ENCODE measurements at regions not wholly inside any gene's neighbourhood (a gene's known extent, or its start where the extent isn't known, plus 50 kb on each side); places are given as distances from the start of the nearest gene placed in this dataset.

DNA sequence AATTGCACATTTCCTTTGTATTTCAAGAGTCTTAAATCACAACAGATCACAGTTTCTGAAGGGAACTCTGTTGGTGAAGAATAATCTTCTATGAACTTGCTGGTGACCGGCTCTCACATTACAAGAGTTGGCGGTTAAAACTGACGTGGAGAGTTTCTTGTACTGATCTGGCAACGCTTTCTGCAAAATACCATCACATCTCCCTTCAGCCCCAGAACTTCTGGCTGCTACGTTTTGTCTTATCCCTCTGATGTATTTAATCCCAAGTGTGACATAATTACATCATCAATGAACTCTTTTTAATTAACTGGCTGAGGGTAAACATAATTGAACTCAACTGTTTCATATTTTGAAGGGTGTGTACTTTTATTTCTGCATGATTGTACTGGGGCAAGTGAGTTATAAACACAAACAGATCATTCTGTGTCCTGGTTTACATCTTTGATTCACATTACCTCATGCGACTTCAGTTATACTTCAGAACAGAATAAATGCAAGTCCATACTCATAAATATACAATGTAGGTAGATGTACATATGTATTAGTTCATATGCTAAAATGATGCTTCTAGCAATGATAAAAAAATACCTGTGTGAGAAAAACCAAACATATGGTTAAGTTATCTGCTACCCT, 105.1 kb upstream of the NPVF start:
- no peaks in the 10 kb centered on the region for H3K27me3 ChIP-seq (ENCODE audit: insufficient read depth, low read depth, severe bottlenecking)
- no peaks in the 10 kb centered on the region for H3K9me3 ChIP-seq (ENCODE audit: severe bottlenecking)
- H3K27ac ChIP-seq = no peak overlapping the region
- no peak for DNase-seq
- H3K36me3 ChIP-seq = no peaks in the 10 kb centered on the region
- H3K4me3 ChIP-seq (ENCODE audit: low read depth, low read length) = no peak overlapping the region
- TF ChIP-seq, protein P1, sequence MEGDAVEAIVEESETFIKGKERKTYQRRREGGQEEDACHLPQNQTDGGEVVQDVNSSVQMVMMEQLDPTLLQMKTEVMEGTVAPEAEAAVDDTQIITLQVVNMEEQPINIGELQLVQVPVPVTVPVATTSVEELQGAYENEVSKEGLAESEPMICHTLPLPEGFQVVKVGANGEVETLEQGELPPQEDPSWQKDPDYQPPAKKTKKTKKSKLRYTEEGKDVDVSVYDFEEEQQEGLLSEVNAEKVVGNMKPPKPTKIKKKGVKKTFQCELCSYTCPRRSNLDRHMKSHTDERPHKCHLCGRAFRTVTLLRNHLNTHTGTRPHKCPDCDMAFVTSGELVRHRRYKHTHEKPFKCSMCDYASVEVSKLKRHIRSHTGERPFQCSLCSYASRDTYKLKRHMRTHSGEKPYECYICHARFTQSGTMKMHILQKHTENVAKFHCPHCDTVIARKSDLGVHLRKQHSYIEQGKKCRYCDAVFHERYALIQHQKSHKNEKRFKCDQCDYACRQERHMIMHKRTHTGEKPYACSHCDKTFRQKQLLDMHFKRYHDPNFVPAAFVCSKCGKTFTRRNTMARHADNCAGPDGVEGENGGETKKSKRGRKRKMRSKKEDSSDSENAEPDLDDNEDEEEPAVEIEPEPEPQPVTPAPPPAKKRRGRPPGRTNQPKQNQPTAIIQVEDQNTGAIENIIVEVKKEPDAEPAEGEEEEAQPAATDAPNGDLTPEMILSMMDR (IDR thresholded peaks at IDR 0.05; ENCODE audit: low read depth, low read length) = no peak

DNA sequence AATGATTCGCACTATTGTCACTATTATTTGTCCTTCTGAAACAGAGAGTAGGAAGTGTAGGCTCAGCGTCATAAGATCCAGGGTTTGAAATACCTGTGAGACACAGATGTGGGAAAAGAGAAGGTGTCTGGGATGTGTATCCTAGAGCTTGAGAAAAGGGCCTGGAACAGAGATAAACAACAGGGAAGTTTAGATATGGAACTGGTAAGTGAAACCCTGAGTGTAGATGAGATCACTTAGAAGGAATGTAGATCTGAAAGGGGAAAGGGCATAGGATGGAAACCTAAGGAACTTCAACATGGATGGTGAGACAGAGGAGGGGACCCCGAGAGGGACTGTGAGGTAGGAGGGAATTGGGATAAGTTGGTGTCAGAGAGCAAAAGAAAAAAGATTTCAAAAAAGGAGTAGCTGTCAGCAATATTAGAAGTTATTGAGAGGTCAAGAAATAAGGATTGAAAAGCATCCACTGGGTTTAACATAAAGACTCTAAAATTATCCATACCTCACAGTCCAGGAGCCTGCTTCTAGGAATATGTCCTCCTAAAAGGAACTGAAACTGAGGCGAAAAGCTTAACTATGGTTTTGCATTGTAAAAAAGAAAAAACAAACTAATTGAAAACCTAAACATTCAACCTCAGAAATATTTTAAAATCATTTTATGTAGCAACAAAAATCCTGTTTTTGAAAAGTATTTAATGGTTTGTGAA, 119.2 kb upstream of the NPVF start:
- H3K27ac ChIP-seq = no peak overlapping the region
- no peak overlapping the region for H3K4me3 ChIP-seq (ENCODE audit: low read depth, low read length)
- DNase-seq = no peak
- H3K36me3 ChIP-seq = no peaks in the 10 kb centered on the region
- H3K27me3 ChIP-seq (ENCODE audit: insufficient read depth, low read depth, severe bottlenecking) = no peaks in the 10 kb centered on the region
- no peaks in the 10 kb centered on the region for H3K9me3 ChIP-seq (ENCODE audit: severe bottlenecking)
- TF ChIP-seq, protein P1 (IDR thresholded peaks at IDR 0.05; ENCODE audit: low read depth, low read length) = no peak

DNA sequence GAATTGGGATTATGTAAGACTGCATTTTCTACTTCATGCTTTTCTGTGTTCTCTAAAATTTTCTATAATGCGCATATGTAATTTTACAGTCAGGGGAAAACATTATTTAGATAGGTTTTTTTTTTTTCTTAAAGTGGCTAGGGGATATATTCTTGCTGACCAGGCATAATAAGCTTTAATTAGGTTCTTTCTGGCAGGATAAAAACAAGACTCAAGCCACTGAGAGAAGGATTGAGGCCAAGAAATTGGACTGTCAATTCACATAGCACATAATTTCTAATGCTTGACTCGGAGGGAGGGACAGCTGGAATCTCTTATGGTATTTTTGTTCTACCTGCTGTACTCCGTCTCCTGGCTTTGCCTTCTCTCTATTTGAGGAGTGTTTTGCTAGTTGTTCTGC, 119.8 kb upstream of the NPVF start:
- DNase-seq = no peak
- no peaks in the 10 kb centered on the region for H3K27me3 ChIP-seq (ENCODE audit: insufficient read depth, low read depth, severe bottlenecking)
- no peaks in the 10 kb centered on the region for H3K36me3 ChIP-seq
- no peaks in the 10 kb centered on the region for H3K9me3 ChIP-seq (ENCODE audit: severe bottlenecking)
- H3K4me3 ChIP-seq (ENCODE audit: low read depth, low read length) = no peak overlapping the region
- TF ChIP-seq, protein P1 (IDR thresholded peaks at IDR 0.05; ENCODE audit: low read depth, low read length) = no peak
- no peak overlapping the region for H3K27ac ChIP-seq

DNA sequence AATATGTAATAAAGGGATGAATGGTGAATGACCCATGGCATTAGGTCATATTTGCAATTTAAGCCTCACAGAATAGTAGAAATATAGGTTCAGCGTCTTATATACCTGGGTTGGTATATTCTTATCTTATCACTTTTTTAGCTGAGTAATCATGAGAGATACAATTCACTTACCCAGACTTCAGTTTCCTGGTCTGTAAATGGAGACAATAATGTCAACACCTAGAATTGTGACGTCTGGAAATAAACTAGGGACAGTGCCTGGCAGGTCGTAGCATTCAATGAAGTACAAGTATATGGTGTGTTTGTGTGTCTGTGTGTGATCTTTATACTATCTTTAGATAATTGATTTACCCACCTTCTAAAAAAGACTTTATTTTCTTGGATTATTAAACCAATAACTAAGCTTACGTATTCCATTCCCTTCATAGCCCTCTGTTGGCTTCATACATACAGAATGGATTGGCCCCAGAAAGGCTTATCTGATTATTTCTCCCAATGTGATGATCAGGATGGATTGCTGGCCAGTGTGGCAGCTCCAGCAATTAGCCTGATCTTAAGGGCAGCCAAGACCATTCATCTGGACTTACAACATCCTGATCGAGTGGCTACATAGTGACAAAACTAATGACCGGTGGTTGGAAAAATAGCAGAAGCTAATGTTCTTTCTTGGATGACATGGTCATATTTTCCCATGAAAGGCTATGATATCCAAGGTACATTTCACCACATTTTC, 121.2 kb upstream of the NPVF start:
- H3K27ac ChIP-seq = no peak overlapping the region
- H3K36me3 ChIP-seq = no peaks in the 10 kb centered on the region
- TF ChIP-seq, protein P1 (IDR thresholded peaks at IDR 0.05; ENCODE audit: low read depth, low read length) = no peak
- H3K27me3 ChIP-seq (ENCODE audit: insufficient read depth, low read depth, severe bottlenecking) = no peaks in the 10 kb centered on the region
- H3K4me3 ChIP-seq (ENCODE audit: low read depth, low read length) = no peak overlapping the region
- no peaks in the 10 kb centered on the region for H3K9me3 ChIP-seq (ENCODE audit: severe bottlenecking)
- DNase-seq = no peak

DNA sequence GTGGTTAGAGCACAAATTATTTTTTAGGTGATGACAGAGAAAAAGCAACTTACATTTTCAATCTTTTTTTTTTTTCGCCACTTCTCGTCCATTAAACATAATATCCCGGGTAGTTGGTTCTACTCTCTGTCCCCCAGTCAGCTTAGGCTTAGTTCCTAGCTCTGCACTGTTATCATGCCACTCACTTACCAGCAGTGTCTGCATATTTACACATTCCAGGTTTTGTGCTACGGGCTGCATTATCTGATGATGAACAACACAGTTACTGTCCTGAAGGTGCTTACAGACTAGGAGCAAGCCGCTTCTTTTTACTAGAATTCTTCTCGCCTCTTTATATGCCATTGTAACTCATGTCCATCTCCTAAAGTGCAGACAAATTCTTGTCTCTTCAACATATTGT, 121.8 kb upstream of the NPVF start:
- Histone ChIP-seq H3K27ac (no peak overlapping the region), H3K36me3 (no peaks in the 10 kb centered on the region), H3K4me3 (ENCODE audit: low read depth, low read length) (no peak overlapping the region), H3K27me3 (ENCODE audit: insufficient read depth, low read depth, severe bottlenecking) (no peaks in the 10 kb centered on the region), H3K9me3 (ENCODE audit: severe bottlenecking) (no peaks in the 10 kb centered on the region)
- DNase-seq = no peak
- TF ChIP-seq, protein P1 (IDR thresholded peaks at IDR 0.05; ENCODE audit: low read depth, low read length) = no peak

All from WERI-Rb-1 (cell line).